ENCODE measurements at regions not wholly inside any gene's neighbourhood (a gene's known extent, or its start where the extent isn't known, plus 50 kb on each side); places are given as distances from the start of the nearest gene placed in this dataset.

DNA sequence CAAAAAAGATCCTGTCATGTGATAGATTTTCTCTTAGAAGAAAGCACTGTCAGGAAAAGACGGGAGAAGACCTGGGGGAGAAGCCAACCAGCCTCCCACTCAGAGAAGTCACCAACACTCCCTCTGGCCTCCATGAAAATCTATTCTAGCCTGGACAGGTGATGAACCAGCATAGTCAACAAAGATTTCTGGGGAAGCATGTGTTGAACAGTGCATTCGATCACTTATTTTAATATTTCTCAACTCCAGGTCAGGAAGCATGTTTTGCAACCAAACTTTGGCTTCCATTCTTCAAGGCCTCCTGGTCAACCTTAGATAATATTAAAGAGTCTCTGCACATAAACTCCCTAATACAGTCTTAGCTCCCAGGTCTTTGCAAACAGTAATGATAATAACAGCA is 74.7 kb upstream of the ERCC4 start:
- TF ChIP-seq, protein P1, sequence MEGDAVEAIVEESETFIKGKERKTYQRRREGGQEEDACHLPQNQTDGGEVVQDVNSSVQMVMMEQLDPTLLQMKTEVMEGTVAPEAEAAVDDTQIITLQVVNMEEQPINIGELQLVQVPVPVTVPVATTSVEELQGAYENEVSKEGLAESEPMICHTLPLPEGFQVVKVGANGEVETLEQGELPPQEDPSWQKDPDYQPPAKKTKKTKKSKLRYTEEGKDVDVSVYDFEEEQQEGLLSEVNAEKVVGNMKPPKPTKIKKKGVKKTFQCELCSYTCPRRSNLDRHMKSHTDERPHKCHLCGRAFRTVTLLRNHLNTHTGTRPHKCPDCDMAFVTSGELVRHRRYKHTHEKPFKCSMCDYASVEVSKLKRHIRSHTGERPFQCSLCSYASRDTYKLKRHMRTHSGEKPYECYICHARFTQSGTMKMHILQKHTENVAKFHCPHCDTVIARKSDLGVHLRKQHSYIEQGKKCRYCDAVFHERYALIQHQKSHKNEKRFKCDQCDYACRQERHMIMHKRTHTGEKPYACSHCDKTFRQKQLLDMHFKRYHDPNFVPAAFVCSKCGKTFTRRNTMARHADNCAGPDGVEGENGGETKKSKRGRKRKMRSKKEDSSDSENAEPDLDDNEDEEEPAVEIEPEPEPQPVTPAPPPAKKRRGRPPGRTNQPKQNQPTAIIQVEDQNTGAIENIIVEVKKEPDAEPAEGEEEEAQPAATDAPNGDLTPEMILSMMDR (IDR thresholded peaks at IDR 0.05), result no peak
- TF ChIP-seq POLR2A (IDR thresholded peaks at IDR 0.05), result no peak

Data from upper lobe of left lung (tissue), 4 donors.